Loucy (cell line): ENCODE measurements at regions not wholly inside any gene's neighbourhood (a gene's known extent, or its start where the extent isn't known, plus 50 kb on each side); places are given as distances from the start of the nearest gene placed in this dataset.

Source experiments
- CTCF ChIP-seq: fragments of 200-600 bp; sonication (generic); conservative IDR thresholded peaks from 2 replicates; pipeline ENCODE4 v1.5.1; 2014; ENCODE audit warnings: mild to moderate bottlenecking, antibody characterized with exemption, low read length
- EZH2phosphoT487 ChIP-seq: fragments of 200-600 bp; IDR thresholded peaks from 2 replicates; pipeline ENCODE4 v1.6.1; 2018; ENCODE audit warnings: antibody characterized with exemption, mild to moderate bottlenecking, moderate library complexity, borderline replicate concordance

- TF ChIP-seq CTCF (peak; percentile 99), EZH2phosphoT487 (no peak)
Measured at GRCh38 chr10:44857363-44858016, 53.6 kb upstream of the TMEM72 start.
